Caco-2 (cell line): ENCODE measurements at regions not wholly inside any gene's neighbourhood (a gene's known extent, or its start where the extent isn't known, plus 50 kb on each side); places are given as distances from the start of the nearest gene placed in this dataset.
A peak's percentile ranks its signal among the peaks of the same experiment; 100 is the strongest.

Experiments
- BruUV-seq: library from RNA; stranded (reverse); fragments of 400-500 nt; replicated peaks from 2 replicates; lab custom pipeline; 2021; lab: Mats Ljungman, UMichigan
- CTCF ChIA-PET: fragments of 300-600 bp; sonication (Branson Sonifier 250); formaldehyde crosslinking; loops from one replicate; lab custom pipeline; 2022; ENCODE audit warnings: antibody characterized with exemption; lab: Charles Lee
- POLR2A ChIA-PET: fragments of 300-600 bp; sonication (Branson Sonifier 250); formaldehyde crosslinking; loops from one replicate; lab custom pipeline; 2022; ENCODE audit warnings: antibody characterized with exemption; lab: Charles Lee
- DNase-seq, 2 experiments: peaks; one replicate each; pipeline versions ENCODE4 v3.0.0 to v3.0.0-alpha.2; 2020 to 2022
- H3K27me3 ChIP-seq: replicated peaks from 2 replicates; pipeline ENCODE4 v1.6.0; 2011; ENCODE audit warnings: low read length; ENCODE audit not compliant: control insufficient read depth, insufficient read depth
- H3K36me3 ChIP-seq: 2 replicates; pipeline ENCODE4 v1.5.1; 2011; ENCODE audit warnings: low read length; ENCODE audit not compliant: control insufficient read depth, insufficient read depth
- H3K4me1 ChIP-seq: fragments of 250-450 bp; sonication (Bioruptor Pico); 2 replicates; pipeline ENCODE4 v1.5.1; 2020; ENCODE audit warnings: mild to moderate bottlenecking
- H3K4me3 ChIP-seq: 2 replicates; pipeline ENCODE4 v1.5.1; 2011; ENCODE audit warnings: low read depth, mild to moderate bottlenecking, control low read depth, low read length
- H3K9me3 ChIP-seq: fragments of 250-450 bp; sonication (Bioruptor Pico); 2 replicates; pipeline ENCODE4 v1.5.1; 2020; ENCODE audit warnings: mild to moderate bottlenecking, moderate library complexity
- H3K27ac Mint-ChIP-seq: one replicate; pipeline ENCODE4 v1.8.0; 2022; ENCODE audit warnings: mixed read lengths; ENCODE audit not compliant: unreplicated experiment
- H3K27me3 Mint-ChIP-seq: one replicate; pipeline ENCODE4 v1.8.0; 2022; ENCODE audit warnings: mixed read lengths; ENCODE audit not compliant: insufficient read depth, unreplicated experiment
- H3K36me3 Mint-ChIP-seq: one replicate; pipeline ENCODE4 v1.8.0; 2022; ENCODE audit warnings: mild to moderate bottlenecking, mixed read lengths; ENCODE audit not compliant: insufficient read depth, unreplicated experiment
- H3K4me1 Mint-ChIP-seq: one replicate; pipeline ENCODE4 v1.8.0; 2022; ENCODE audit warnings: low read depth, mixed read lengths; ENCODE audit not compliant: unreplicated experiment
- H3K4me3 Mint-ChIP-seq: one replicate; pipeline ENCODE4 v1.8.0; 2022; ENCODE audit warnings: mild to moderate bottlenecking, moderate library complexity, mixed read lengths; ENCODE audit not compliant: unreplicated experiment
- H3K9me3 Mint-ChIP-seq: one replicate; pipeline ENCODE4 v1.8.0; 2022; ENCODE audit warnings: mixed read lengths; ENCODE audit not compliant: unreplicated experiment
- CTCF ChIP-seq, 2 experiments: fragments of 200-600 bp in 1 of 2; IDR thresholded peaks; 1 replicate in 1 of 2; 2 replicates in 1 of 2; pipeline versions ENCODE4 v1.5.1 to v1.8.0; 2011 to 2022; ENCODE audit warnings: antibody characterized with exemption in 1 of 2, control low read depth in 1 of 2, inconsistent platforms in 1 of 2, low read depth in 1 of 2, low read length in 1 of 2, mild to moderate bottlenecking in 1 of 2, moderate library complexity in 1 of 2; ENCODE audit not compliant: insufficient read depth in 1 of 2, severe bottlenecking in 1 of 2, unreplicated experiment in 1 of 2
- intact Hi-C: fragments of 100-400 bp; cut with micrococcal nuclease; formaldehyde crosslinking; loops from one replicate; pipeline ENCODE4 v1.10.0; 2022; ENCODE audit not compliant: unreplicated experiment

- Mint-ChIP-seq H3K9me3 (no peaks in the 10 kb centered on the region), H3K4me3 (no peak overlapping the region), H3K4me1 (no peaks in the 10 kb centered on the region), H3K27me3 (no peaks in the 10 kb centered on the region), H3K36me3 (no peaks in the 10 kb centered on the region), H3K27ac (no peak overlapping the region)
- H3K4me3 ChIP-seq, result no peak overlapping the region
- H3K27me3 ChIP-seq, result no peaks in the 10 kb centered on the region
- BruUV-seq, result no TSS peak
- H3K4me1 ChIP-seq, result no peaks in the 10 kb centered on the region
- no peaks in the 10 kb centered on the region for H3K36me3 ChIP-seq
- POLR2A ChIA-PET, result no interaction called here
- CTCF ChIA-PET, result no interaction called here
- no peak for DNase-seq
- intact Hi-C loops, result no loop called here
- no peaks in the 10 kb centered on the region for H3K9me3 ChIP-seq
- TF ChIP-seq CTCF (IDR thresholded peaks at IDR 0.05; ENCODE audit: insufficient read depth in 1 of 2, low read depth in 1 of 2, low read length in 1 of 2, severe bottlenecking in 1 of 2, unreplicated experiment in 1 of 2), result no peak
Measured at GRCh38 chr13:103794526-103794925, 728.3 kb upstream of the SLC10A2 start.

DNA sequence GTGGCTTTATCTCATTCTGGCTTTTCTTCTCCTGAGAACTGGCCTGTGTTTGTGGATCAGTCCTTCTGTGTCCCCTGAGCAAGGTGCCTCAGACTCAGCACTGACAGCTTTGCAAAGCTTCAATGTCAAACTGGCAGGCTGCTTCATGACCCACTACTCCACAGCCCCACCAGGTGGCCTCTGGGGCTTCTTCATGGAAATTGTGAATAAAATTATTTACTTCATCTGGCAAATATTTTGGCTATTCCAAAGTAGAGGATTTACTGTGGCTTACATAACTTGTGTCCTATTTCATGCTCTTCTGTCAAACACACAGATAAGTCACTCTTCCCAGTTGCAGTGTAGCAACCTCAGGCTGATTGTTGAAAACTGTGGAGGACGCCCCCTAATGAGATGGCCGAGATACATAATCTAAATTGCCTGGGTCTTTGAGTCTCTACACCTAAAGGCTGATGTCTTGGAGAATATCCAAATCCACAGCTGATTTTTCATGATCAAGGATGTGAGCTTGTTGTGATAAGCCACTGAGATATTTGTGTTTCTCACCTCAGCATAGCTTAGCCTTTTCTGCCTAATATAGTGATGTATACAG lies 721.9 kb upstream of the SLC10A2 start:
- DNase-seq, result no peak
- H3K4me3 Mint-ChIP-seq, result no peak overlapping the region
- no peaks in the 10 kb centered on the region for H3K4me1 ChIP-seq
- no peaks in the 10 kb centered on the region for H3K36me3 ChIP-seq
- peaks cover 11% of the 10 kb centered on the region for H3K9me3 Mint-ChIP-seq
- no peak overlapping the region for H3K4me3 ChIP-seq
- no peaks in the 10 kb centered on the region for H3K27me3 Mint-ChIP-seq
- ChIA-PET POLR2A (no interaction called here), CTCF (no interaction called here)
- no peaks in the 10 kb centered on the region for H3K36me3 Mint-ChIP-seq
- no peak overlapping the region for H3K27ac Mint-ChIP-seq
- H3K9me3 ChIP-seq, result no peaks in the 10 kb centered on the region
- intact Hi-C loops, result loop anchor here (1.0 kb wide), 1 partner anchor 600 kb away; no protein-coding TSS in a partner anchor
- no peaks in the 10 kb centered on the region for H3K27me3 ChIP-seq
- TF ChIP-seq CTCF (IDR thresholded peaks at IDR 0.05; ENCODE audit: insufficient read depth in 1 of 2, low read depth in 1 of 2, low read length in 1 of 2, severe bottlenecking in 1 of 2, unreplicated experiment in 1 of 2), result no peak
- no TSS peak for BruUV-seq
- H3K4me1 Mint-ChIP-seq, result no peaks in the 10 kb centered on the region

GRCh38 chr13:103772576-103772975 lies 706.4 kb upstream of the SLC10A2 start:
- peak in 1 of 2 experiments; percentile 16 for DNase-seq
- H3K4me1 ChIP-seq, result no peaks in the 10 kb centered on the region
- peaks cover 3% of the 10 kb centered on the region; the same call in 1 of the 2 replicates for H3K9me3 ChIP-seq
- no peaks in the 10 kb centered on the region for H3K36me3 Mint-ChIP-seq
- no peaks in the 10 kb centered on the region for H3K27me3 ChIP-seq
- H3K4me3 ChIP-seq, result no peak overlapping the region
- ChIA-PET CTCF (no interaction called here), POLR2A (no interaction called here)
- H3K27ac Mint-ChIP-seq, result no peak overlapping the region
- no TSS peak for BruUV-seq
- H3K9me3 Mint-ChIP-seq, result peaks cover 11% of the 10 kb centered on the region
- TF ChIP-seq CTCF (IDR thresholded peaks at IDR 0.05; ENCODE audit: insufficient read depth in 1 of 2, low read depth in 1 of 2, low read length in 1 of 2, severe bottlenecking in 1 of 2, unreplicated experiment in 1 of 2), result peak in 1 of 2 experiments; percentile 20
- no peaks in the 10 kb centered on the region for H3K4me1 Mint-ChIP-seq
- intact Hi-C loops, result no loop called here
- H3K27me3 Mint-ChIP-seq, result peaks cover 3% of the 10 kb centered on the region
- H3K36me3 ChIP-seq, result no peaks in the 10 kb centered on the region
- no peak overlapping the region for H3K4me3 Mint-ChIP-seq
